D341Med (cell line): ENCODE measurements at regions not wholly inside any gene's neighbourhood (a gene's known extent, or its start where the extent isn't known, plus 50 kb on each side); places are given as distances from the start of the nearest gene placed in this dataset.
"Not testable (repeated sequence)": the region's sequence is repeated elsewhere in the genome, so short reads cannot be mapped to it uniquely, and the experiment has no call there.

Experiments
- DNase-seq: peaks from one replicate; pipeline ENCODE4 v3.0.0; 2012; ENCODE audit warnings: low spot score

- no peak for DNase-seq
Observed at GRCh38 chr2:107721178-107721577, 105.5 kb upstream of the RGPD4 start.

GRCh38 chr2:107721586-107721985 lies 105.1 kb upstream of the RGPD4 start:
- no peak for DNase-seq

GRCh38 chr2:107725824-107726223 lies 100.9 kb upstream of the RGPD4 start:
- DNase-seq = not testable (repeated sequence)

GRCh38 chr2:107727318-107727717 lies 99.4 kb upstream of the RGPD4 start:
- DNase-seq = no peak

GRCh38 chr2:107728586-107728985 lies 98.1 kb upstream of the RGPD4 start:
- DNase-seq = no peak

DNA sequence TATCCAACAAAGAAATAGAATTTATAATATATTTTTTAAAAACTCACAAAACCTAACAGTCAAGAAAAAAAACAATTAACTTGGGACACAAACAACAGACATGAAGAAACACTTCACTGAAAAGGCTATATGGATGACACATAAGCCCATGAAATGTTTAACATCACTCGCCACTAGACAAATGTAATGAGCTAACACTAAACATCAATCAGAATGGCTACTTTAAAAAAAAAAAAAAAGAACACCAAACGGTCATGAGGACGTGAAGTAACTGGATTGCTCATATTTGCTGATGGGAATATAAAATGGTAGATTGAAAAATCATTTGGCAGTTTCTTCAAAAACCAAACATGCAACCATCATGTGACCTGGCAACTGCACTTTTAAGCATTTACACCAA lies 97.3 kb upstream of the RGPD4 start:
- DNase-seq = no peak

DNA sequence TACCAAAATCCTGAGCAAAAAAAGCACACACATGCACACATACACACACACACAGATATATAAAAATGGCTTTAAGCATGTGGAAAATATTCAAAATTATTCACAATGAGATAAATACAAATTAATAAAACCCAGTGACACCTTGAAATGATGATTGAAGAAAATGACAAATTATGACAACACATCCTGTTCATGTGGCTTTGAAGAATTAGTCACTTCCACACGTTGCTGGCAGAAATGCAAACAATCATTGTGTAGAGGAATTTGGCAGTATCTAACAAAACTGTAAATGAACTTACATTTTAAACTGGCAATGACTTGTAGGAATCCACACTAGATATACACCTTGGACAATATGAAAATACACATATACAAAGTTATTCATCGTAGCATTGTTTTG lies 95.8 kb upstream of the RGPD4 start:
- DNase-seq = no peak

DNA sequence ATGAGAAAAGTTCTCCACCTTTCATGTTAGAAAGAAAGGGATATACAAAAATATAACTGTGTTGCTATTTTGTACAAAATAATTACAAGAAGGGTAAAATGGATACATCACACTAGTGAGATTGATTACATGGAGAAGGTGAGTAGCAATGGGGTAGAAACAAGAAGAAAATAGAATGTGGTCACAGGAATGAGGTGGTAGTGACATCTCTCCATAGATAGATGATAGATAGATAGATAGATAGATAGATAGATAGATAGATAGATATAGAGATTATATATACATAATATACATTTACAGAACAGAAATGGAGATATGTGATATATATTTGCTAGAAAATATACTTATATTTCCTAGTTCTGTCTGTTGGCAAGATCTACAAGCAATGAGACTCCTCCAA lies 95.3 kb upstream of the RGPD4 start:
- no peak for DNase-seq

DNA sequence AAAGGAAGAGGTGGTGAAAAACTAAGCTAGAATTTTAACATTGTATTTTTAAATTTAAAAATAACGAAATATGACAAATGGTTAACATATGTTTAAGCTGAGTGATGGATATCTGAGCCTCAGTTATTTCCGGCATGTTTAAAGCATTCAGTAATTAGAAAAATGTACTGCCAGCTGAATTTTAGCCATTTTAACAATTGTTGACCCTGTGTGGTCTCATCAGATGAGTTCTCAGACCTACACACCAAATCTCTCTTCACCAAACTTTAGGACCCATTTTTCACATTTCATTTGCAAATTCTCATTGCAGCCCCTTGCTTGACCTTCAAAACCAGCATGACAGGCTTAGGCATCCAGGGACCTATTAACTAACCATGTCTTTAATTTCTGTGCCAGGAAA lies 91.5 kb upstream of the RGPD4 start:
- DNase-seq = no peak

DNA sequence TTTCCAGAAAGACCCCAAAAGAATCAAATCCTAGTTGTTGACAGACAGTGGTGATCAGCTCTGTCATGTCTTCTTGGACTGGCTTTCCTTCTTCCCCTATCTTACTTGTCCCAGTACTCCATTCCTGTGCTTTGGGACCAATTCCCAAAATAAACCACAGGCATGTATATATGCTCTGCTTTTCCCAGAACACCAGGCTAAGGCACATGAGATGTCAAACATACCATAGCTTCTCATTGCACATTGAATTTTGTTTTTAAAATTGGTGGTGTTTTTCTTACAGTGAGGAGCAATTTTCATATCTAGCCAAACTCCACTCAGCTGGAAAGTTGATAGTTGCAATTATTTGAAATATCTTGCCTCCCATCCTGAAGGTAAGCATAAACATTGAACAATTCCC lies 88.9 kb upstream of the RGPD4 start:
- no peak for DNase-seq

DNA sequence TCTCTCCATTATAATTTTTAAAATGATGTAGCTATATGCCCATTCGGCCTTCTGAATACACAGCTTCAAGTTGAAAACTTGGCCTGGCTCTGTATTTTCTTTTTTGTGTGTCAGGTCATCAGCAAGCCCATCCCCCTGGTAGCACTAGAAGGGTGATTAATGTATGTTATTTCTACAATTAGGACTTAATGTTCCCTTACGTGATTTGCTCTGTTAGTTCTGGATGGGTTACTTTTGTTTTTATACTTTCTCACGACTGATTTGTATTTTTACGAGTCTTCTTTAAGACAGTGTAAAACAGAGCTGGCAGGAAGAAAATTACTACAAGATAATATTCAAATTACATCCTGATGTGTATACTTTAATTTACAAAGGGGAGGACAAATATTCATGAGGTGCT lies 88.4 kb upstream of the RGPD4 start:
- no peak for DNase-seq

DNA sequence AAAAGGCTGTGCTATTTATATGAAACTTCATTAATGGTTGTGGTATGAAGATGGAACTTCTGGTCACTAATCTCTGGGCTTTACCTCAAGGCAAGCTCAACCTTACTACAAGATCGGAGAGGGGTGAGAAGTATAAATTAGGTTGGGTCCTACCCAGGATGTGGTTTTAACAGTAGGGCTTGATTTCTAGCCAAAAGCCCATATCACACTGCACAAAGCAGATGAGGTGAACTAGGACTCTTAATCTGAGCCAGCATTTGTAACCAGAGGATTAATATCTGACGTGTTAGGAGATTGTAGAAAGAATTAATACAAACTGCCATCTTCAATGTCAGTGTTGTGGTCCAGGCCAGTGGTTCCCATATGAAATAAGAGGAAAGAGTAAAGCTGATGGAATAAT lies 86.4 kb upstream of the RGPD4 start:
- DNase-seq = no peak

- no peak for DNase-seq
Observed at GRCh38 chr2:107742460-107743027, 84.1 kb upstream of the RGPD4 start.

- DNase-seq = no peak
Observed at GRCh38 chr2:107743274-107743673, 83.4 kb upstream of the RGPD4 start.

- no peak for DNase-seq
Observed at GRCh38 chr2:107745100-107745499, 81.6 kb upstream of the RGPD4 start.

DNA sequence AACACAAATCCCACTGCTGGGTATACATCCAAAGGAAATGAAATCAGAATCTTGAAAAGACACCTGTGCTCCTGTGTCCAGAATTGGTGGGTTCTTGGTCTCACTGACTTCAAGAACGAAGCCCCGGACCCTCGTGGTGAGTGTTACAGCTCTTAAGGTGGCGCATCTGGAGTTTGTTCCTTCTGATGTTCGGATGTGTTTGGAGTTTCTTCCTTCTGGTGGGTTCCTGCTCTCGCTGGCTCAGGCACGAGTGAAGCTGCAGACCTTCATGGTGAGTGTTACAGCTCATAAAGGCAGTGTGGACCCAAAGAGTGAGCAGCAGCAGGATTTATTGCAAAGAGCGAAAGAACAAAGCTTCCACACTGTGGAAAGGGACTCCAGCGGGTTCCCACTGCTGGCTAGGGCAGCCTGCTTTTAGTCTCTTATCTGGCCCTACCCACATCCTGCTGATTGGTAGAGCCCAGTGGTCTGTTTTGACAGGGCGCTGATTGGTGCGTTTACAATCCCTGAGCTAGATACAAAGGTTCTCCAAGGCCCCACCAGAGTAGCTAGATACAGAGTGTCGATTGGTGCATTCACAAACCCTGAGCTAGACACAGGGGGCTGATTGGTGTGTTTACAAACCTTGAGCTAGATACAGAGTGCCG lies 80.0 kb upstream of the RGPD4 start:
- DNase-seq = not testable (repeated sequence)

DNA sequence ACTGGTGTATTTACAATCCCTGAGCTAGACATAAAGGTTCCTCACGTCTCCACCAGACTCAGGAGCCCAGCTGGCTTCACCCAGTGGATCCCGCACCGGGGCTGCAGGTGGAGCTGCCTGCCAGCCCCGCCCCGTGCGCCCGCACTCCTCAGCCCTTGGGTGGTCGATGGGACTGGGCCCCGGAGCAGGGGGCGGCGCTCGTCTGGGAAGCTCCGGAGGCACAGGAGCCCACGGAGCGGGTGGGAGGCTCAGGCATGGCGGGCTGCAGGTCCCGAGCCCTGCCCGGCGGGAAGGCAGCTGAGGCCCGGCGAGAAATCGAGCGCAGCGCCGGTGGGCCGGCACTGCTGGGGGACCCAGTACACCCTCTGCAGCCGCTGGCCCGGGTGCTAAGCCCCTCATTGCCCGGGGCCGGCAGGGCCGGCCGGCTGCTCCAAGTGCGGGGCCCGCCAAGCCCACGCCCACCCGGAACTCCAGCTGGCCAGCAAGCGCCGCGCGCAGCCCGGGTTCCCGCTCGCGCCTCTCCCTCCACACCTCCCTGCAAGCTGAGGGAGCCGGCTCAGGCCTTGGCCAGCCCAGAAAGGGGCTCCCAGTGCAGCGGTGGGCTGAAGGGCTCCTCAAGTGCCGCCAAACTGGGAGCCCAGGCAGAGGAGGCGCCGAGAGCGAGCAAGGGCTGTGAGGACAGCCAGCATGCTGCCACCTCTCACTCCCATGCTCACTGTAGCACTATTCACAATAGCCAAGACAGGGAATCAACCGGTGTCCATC lies 79.3 kb upstream of the RGPD4 start:
- not testable (repeated sequence) for DNase-seq

GRCh38 chr2:107747964-107748583 lies 78.6 kb upstream of the RGPD4 start:
- DNase-seq = no peak

GRCh38 chr2:107751936-107752335 lies 74.8 kb upstream of the RGPD4 start:
- no peak for DNase-seq

GRCh38 chr2:107753806-107754205 lies 72.9 kb upstream of the RGPD4 start:
- DNase-seq = not testable (repeated sequence)

DNA sequence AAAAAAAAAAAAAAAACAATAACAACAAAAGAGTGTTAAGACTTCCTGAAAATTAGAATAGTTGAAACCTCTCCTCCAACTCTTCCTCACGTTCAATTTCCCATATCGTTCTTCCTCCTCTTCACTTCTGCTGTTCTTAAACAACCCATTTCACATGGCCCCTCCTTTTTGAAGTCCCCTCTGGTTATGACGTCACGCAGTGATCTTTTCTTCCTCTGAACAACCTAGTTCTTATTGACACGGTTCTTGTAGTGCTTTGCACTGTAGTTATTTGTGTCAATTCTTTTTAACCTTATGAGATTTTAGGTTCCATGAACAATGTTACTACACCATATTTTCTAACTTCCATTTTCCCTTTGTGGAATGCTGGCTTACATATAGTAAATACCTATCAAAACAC lies 69.5 kb upstream of the RGPD4 start:
- no peak for DNase-seq

- DNase-seq = no peak
Observed at GRCh38 chr2:107760620-107761364, 65.9 kb upstream of the RGPD4 start.
